ENCODE measurements at regions not wholly inside any gene's neighbourhood (a gene's known extent, or its start where the extent isn't known, plus 50 kb on each side); places are given as distances from the start of the nearest gene placed in this dataset.

- no peak overlapping the region for H3K4me3 ChIP-seq (ENCODE audit: low read depth, low read length)
- TF ChIP-seq CTCF (IDR thresholded peaks at IDR 0.05; ENCODE audit: control insufficient read depth, extremely low read depth, insufficient read depth) = no peak
- no peak for DNase-seq (ENCODE audit: low read depth)
Measured at GRCh38 chr14:85437148-85437547, 92.8 kb upstream of the FLRT2 start.

GRCh38 chr14:85438001-85438400 lies 91.9 kb upstream of the FLRT2 start:
- no peak for DNase-seq (ENCODE audit: low read depth)
- no peak for TF ChIP-seq CTCF (IDR thresholded peaks at IDR 0.05; ENCODE audit: control insufficient read depth, extremely low read depth, insufficient read depth)
- H3K4me3 ChIP-seq (ENCODE audit: low read depth, low read length) = no peak overlapping the region

GRCh38 chr14:85438481-85438942 lies 91.4 kb upstream of the FLRT2 start:
- no peak for DNase-seq (ENCODE audit: low read depth)
- TF ChIP-seq CTCF (IDR thresholded peaks at IDR 0.05; ENCODE audit: control insufficient read depth, extremely low read depth, insufficient read depth) = no peak
- H3K4me3 ChIP-seq (ENCODE audit: low read depth, low read length) = no peak overlapping the region

- TF ChIP-seq CTCF (IDR thresholded peaks at IDR 0.05; ENCODE audit: control insufficient read depth, extremely low read depth, insufficient read depth) = no peak
- no peak overlapping the region for H3K4me3 ChIP-seq (ENCODE audit: low read depth, low read length)
- DNase-seq (ENCODE audit: low read depth) = no peak
Measured at GRCh38 chr14:85439696-85440328, 90.1 kb upstream of the FLRT2 start.

DNA sequence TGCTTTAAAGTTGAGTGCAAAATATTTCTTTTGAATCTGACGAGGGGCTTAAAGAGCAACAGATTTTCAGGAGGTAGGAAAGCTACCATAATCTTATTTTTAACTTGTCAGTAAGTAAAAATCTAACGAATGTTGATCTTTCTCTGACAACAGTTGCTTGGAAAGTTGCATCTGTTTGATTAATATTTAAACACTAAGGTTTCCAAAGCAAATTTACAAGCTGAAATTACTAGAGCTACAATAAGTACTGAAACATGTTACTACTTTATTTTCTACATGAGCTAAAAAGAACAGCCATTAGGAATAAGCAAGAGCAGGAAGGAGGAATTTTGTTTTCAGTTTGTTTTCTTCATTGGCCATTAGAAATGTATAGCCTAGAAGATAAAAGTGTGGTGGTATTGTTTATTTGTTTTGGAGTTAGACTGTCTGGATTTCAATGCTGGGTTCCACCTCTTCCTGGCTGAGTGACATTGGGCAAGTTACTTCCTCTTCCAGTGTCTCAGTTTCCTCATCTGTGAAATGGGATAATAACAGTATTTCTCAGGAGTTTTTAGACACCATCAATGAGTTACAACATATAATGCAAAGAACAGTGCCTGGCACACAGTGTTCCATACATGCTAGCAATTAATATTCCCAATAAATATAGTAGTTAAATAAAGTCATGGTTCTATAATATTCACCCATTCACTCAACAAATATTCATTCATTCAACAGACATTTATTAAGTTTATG lies 87.9 kb upstream of the FLRT2 start:
- no peak overlapping the region for H3K4me3 ChIP-seq (ENCODE audit: low read depth, low read length)
- no peak for TF ChIP-seq CTCF (IDR thresholded peaks at IDR 0.05; ENCODE audit: control insufficient read depth, extremely low read depth, insufficient read depth)
- DNase-seq (ENCODE audit: low read depth) = no peak

DNA sequence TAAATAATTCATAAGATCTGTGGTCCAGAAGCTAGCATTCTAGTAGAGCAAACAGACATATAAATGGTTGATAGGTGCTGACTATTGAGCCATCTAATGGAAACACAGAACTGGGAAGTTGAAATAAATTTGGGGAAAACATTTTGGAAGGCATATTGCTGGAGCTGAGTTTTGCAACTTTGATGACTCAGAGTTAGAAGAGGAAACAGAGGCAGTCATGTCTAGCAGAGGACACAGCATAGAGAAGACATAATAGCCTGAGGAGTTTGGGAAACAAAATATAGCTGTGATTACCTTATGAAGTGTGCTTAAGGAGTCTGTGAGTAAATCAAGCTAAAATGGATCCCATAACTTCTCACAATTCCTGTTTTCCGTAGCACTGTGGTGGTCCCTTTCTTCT lies 86.9 kb upstream of the FLRT2 start:
- DNase-seq (ENCODE audit: low read depth) = no peak
- H3K4me3 ChIP-seq (ENCODE audit: low read depth, low read length) = no peak overlapping the region
- no peak for TF ChIP-seq CTCF (IDR thresholded peaks at IDR 0.05; ENCODE audit: control insufficient read depth, extremely low read depth, insufficient read depth)

Data from LNCaP clone FGC (cell line).